ENCODE measurements at regions not wholly inside any gene's neighbourhood (a gene's known extent, or its start where the extent isn't known, plus 50 kb on each side); places are given as distances from the start of the nearest gene placed in this dataset.

- no peak for DNase-seq (ENCODE audit: low spot score)
- TF ChIP-seq CTCF (IDR thresholded peaks at IDR 0.05), result no peak
- ATAC-seq (ENCODE audit: low FRiP score), result no peak
These were observed 481.4 kb downstream of the IPMK start for GRCh38 chr10:57786331-57786730.

- DNase-seq (ENCODE audit: low spot score), result no peak
- ATAC-seq (ENCODE audit: low FRiP score), result no peak
- TF ChIP-seq CTCF (IDR thresholded peaks at IDR 0.05), result no peak
These were observed 482.1 kb downstream of the IPMK start for GRCh38 chr10:57785546-57785945.

GRCh38 chr10:57785068-57785467, 482.6 kb downstream of the IPMK start:
- DNase-seq (ENCODE audit: low spot score), result no peak
- no peak for TF ChIP-seq CTCF (IDR thresholded peaks at IDR 0.05)
- ATAC-seq (ENCODE audit: low FRiP score), result no peak

GRCh38 chr10:57776688-57777432, 490.8 kb downstream of the IPMK start:
- DNase-seq (ENCODE audit: low spot score), result no peak

GRCh38 chr10:57775250-57775649, 492.4 kb downstream of the IPMK start:
- no peak for ATAC-seq (ENCODE audit: low FRiP score)
- TF ChIP-seq CTCF (IDR thresholded peaks at IDR 0.05), result no peak

More at GRCh38 chr10:57776688-57777432, 490.8 kb downstream of the IPMK start:
- ATAC-seq (ENCODE audit: low FRiP score), result no peak
- TF ChIP-seq CTCF (IDR thresholded peaks at IDR 0.05), result no peak

GRCh38 chr10:57769298-57769697, 498.4 kb downstream of the IPMK start:
- no peak for ATAC-seq (ENCODE audit: low FRiP score)
- no peak for DNase-seq (ENCODE audit: low spot score)
- TF ChIP-seq CTCF (IDR thresholded peaks at IDR 0.05), result no peak

More at GRCh38 chr10:57775250-57775649, 492.4 kb downstream of the IPMK start:
- DNase-seq (ENCODE audit: low spot score), result no peak

- no peak for TF ChIP-seq CTCF (IDR thresholded peaks at IDR 0.05)
- no peak for ATAC-seq (ENCODE audit: low FRiP score)
- DNase-seq (ENCODE audit: low spot score), result no peak
These were observed 507.9 kb downstream of the IPMK start for GRCh38 chr10:57759777-57760176.
